Islet precursor cell (in vitro differentiated cells): ENCODE measurements at regions not wholly inside any gene's neighbourhood (a gene's known extent, or its start where the extent isn't known, plus 50 kb on each side); places are given as distances from the start of the nearest gene placed in this dataset.

Experiments
- DNase-seq: peaks from one replicate; pipeline ENCODE4 v3.0.0-alpha.2; 2018

DNA sequence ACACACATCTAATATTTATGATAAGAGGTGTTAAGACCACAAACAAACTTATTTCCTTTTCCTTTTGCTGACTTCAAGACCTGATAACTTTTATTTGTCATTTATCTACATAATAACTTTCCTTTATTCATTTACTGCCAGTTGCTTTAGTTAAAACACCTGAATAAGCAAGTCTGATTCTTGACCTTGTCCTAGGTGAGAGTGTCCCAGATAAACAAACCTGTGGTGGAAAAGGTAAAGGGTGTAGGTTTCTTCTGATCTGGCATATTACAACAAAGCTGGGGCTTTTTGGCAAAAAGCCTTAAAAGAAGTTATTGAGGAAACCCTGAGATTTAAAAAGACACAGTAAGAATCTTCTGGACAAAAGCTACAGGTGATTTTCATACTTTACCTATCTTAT, 191.5 kb downstream of the ZBBX start:
- DNase-seq = no peak

DNA sequence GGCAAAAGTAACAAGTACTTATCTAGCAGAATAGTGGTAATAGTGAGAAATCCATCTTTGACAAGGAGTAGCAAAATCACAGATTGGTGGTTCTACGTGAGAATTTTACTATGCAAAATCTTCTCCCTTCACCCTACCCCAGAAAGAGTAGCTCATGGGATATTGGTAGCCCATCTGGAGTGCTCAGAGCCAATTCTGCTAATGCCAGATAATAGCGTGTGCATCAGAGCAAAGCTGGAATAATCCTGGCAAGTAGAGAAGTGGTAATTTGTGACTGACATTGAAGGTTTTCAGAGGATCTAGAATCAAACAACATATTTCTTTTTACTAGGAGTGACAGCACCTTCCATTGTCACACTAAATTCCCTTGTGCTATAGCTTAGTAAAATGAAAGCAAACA, 192.9 kb downstream of the ZBBX start:
- DNase-seq = no peak

DNA sequence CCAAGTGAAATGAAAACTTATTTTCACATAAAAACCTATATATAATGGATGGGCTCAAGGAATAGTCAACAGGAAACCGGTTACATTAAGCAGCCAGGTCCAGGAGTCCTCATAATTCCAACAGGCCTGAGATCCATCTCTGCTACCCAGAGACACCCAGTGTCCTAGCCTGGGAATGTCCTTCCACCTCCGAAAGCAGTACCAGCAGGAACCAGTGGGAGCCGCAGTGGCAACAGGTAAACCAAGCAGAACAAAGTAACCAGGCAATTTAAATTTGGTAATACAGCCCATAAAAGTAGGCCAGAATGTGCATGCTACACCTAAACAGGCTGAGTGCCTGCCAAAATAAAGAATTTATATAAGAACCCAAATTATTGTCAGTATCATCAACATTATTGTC, 195.6 kb downstream of the ZBBX start:
- DNase-seq = peak; percentile 73

DNA sequence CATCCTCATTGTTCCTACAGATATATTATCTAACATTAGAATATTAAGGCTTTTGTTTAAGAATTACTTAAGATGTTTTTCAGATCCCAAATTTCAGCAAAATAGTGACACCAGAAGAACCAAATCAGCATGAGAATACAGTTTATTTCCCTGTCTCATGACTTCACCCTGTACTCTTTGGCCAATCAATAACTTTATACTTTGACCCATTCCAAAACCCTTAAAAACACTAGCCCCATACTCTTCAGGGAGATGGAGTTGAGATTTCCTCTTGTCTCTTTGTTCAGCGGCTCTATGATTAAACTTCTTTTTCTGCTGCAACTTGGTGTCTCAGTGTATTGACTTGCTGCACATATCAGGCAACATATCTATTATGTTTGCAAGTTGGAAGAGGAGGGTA, 207.7 kb downstream of the ZBBX start:
- DNase-seq = no peak

DNA sequence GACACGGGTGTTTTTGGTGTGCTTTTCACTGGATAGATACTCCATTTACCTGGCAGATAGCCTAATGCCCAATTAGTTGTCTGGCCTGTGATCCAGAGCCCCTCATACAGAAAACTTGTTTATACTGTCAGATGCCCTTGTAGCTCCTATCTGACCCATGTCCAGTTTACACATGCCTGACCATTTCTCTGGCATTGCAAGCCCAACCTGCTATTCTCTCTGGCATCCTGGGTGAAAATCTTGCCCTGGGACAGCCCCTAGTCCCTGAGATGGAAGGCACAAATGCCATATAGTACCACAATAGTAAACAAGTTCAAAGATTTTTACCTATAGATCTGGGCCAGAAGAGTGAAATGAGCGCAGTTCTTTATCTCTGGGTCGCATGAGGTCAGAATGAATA, 212.6 kb downstream of the ZBBX start:
- DNase-seq = no peak

DNA sequence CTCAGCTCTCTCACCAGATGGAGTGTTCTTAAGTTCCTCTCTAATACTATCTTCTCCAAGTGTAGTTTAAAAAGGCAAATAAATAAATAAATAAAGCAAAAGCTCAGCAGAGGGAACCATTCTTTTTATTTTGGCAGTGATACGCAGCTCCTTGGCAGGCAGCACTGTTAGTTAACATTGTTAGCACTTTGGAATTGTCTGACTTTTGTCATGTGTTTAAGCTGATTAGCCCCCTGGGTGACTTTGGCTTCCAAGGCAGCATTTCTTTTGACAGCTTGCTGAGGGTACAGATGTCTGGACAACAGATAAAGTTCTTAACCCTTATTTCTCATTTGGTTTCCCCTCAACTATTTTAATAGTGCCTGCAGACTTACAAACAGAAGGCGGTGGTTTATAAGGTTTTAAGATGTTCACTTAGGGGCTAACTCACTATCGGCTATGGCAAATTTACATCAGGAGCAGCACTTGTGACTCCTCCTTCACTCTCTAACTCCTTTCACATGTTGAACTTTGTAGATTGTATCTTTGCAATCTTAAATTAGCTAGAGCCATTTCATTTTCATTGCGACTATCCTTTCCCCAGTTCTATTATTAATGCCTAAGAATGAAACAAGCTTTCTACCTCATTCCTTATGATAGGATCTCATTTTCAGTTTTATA, 213.4 kb downstream of the ZBBX start:
- no peak for DNase-seq

DNA sequence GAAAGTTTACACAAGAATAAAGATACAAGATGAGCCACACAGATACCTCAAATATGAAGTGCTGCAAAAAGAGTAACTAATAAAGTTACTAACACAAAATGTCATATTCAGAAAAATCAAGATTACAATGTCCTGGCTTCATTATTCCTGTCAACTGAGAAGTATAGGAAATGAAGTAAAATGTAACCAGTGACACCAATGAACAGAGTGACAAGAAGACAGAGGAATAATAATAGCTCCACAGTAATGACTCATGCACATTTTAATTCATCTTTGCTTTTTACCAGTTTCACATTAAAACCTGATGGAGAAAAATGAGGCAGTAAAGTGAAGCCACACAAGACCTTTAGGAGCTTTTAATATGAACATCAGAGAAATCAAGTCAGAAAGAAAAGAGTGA, 214.1 kb downstream of the ZBBX start:
- no peak for DNase-seq

DNA sequence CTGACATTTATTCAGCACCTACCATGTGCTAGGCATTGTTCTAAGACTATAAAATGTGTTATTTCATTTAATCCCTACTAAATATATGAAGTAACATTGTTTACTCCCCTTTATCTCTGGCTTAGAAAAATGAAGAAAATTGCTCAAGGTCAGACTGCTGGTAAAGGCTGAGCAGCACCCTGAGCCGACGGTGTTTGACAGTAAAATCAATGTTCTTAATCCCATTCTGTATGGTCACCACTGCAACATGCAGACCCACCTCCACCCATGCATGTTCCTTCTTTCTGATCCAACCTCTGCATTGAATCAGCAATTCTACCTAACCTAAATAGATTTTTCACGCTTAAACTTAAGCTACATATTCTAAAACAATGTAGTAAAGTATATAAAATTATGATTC, 216.5 kb downstream of the ZBBX start:
- DNase-seq = no peak

DNA sequence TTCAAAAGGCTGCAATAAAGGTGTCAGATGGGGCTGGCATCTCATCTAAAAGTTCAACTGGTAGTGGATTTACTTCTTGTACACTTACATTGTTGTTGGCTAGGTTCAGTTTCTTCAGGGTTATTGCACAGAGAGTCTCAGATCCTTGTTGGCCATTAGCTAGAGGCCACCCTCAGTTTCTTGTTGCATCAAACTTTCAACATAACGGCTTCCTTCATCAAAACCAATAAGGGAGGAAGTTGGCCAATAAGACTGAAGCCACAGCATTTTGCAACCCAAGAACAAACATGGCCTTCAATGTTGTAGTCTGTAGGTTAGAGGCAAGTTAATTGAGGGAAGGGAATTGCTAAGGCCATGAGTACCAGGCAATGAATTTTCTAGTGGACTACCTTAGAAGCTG, 218.0 kb downstream of the ZBBX start:
- no peak for DNase-seq

DNA sequence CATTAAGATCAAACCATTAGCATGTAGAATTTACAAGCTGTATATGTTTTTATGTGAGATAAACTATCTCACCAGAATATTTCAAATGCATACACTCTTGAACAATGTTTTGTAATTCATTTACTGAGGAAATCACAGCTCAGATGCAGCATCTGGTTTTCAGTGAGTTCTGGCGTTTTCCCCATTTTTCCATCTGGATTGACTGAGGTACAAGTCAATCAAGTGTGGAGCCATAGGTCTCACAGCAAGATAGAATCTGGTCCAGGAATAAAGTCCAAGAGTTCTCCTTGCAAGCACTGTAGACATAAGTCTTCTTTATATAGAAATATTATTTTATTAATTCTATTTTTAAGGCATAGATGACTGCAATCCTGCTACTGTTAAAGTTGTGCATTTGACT, 219.3 kb downstream of the ZBBX start:
- no peak for DNase-seq

DNA sequence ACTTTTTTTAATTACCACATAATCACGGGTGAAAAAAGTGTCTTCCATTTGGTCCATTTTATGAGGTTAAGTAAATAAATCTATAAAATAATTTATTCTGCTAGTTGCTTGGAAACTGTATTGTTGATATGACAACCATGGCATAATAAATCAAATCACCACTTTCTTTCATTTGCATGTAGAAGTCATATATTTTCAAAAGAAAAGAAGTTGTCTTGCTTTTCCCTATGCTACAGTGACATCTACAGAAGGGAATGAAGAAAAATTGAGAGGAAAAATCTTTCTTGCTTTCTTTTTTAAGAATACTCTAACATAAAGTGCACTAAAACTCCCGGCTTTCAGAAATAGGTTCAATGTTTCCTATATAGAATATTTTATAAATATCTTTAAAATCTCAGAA, 228.5 kb downstream of the ZBBX start:
- DNase-seq = no peak

DNA sequence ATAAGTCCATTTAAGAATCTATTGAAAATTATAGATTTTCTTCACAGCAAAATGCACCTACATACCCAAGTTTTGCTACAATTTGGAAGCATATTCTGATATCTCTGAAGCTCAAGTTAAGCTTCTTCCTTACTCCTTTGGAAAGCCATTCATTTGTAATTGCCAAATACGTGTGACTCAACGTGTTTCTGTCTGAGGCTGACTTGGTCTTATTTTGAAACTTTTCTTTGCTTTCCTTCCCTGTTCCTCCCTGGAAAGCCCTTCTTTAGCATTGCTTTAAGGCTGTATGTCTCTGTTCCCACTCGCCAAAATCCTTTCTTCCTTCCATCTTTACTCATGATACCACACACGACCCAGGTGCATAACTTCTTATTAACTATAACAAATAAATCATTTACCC, 232.0 kb downstream of the ZBBX start:
- no peak for DNase-seq

DNA sequence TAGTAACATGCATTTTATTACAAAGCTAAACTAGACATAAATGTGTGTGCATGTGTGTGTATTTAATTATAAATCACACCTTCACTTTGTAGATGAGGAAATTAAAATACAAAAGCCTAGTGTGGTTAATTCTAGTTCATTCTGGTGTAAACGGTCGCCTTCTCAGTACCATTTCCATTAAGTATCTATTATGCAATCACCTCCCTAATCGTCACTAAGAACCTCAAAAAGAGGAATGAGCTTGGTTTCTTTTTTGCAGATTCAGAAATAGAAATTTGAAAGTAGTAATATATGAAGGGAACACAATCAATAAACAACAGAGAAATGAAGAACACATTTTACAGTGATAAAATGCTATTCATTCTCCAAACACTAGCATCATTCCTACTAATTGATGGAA, 233.2 kb downstream of the ZBBX start:
- DNase-seq = no peak

DNA sequence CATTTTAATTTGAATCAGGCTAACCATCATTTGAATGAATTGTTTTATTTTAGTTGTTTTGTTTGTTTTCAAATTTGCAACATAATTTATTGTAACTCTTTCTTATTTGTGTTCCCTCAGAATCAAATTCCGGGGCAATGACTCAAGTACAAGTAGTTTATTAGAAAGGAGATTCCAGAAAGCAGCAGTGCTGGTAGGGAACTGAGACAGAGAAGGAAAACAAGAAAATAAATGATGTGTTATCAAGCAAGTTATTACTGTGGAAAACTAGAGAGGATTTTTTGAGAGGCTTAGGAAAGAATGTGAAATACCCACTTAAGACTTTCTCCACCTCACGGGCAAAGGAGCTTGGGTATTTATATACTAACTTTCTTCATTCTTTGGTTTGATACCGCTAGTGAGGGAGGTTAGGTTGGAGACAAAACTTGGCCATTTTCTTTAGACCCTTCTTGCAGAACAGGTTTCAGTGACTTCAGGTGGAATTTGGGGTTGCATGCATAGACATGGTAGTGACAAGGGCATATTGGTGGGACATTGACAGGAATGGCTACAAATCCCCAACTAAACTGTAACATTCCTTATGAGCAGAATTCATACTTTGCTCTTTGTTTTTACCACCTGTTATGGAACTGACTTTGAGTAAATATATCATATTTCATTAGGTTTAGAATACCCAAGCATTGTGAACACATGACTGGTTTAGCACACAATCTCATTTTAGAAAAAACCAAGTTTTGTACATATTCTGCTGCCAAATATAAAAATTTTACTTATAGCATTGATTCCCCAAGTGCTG, 254.3 kb downstream of the ZBBX start:
- no peak for DNase-seq

DNA sequence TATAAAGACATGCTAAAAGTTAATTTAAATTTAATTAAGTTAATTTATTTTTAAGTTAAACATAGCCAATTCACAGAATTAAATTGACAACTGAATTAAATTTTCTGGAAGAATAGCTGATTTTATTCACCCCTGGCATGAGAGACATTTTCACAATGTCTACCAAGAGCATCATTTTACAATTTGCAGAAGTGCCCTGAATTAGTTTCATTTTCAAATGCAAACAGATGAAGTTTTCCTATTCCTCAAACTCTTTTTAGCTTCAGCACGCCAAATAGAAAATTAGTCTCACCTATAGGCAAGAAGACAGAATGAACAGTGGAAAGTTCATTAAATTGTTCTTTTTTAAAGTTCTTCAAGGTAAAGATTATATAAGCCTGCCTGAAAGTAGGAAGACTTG, 259.3 kb downstream of the ZBBX start:
- no peak for DNase-seq

DNA sequence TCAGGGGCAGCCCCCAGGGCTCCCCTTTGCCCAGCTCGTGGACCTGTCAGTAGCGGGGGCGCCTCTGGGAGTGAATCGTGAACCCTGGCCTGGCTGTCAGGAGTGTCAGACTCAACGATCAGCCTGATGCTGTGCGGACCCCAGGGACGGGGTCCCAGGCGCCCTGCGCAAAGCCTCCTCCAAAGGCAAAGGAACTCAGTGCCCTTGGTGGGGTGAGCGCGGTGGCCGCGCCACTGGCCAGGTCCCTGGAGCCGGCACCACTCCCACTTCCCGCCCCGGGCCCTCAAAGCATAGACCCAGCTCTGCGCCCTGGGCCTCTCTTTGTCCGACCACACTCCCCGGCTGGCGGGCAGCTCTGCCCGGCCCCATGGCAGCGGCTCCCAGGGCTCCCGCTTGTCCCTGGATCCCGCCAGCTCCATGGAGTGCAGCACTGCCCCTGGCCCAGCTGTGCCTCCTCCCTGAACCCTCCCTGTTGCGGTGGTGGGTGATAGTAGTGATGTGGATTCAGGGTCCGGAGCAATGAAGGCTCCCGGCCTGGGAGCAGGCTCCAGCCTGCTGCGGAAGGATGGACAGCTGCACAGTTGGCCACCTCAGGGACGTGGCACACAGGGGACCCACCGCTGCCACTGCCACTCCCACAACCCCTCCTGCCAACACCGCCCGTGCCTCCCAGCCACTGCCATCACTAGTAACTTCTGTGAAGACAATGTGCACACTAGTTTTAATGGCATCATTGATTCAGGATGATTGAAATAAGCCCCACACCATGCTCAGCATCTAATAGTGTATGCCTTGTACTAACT, 263.8 kb downstream of the ZBBX start:
- no peak for DNase-seq

DNA sequence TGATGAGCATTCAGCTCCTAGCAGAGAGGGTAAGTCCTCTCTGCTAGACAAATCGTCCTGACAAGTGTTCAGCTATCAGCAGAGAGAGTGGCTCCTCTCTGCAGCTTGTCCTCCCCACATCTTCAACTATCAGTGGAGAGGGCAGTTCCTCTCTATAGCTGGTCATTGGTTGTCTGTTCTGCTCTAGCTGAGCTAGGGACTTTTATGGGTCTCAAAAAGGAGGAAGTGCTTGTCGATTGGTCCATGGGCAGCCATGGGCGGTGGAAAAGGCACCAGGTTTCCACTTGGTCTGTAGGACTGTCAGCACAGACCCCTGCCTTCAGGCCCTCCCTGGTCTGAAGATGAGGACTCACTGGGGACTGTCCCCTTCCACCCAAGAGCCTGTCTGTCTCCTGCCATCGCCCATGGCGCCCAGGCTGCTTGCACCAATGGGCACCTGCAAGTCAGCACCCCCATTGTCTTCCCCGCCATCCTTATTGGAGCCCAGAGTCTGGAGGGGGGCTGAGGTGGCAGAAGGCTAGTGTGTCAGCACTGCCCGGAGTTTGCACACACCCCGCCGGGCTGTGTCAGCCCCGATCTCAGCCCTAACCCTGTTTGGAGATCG, 264.7 kb downstream of the ZBBX start:
- no peak for DNase-seq

DNA sequence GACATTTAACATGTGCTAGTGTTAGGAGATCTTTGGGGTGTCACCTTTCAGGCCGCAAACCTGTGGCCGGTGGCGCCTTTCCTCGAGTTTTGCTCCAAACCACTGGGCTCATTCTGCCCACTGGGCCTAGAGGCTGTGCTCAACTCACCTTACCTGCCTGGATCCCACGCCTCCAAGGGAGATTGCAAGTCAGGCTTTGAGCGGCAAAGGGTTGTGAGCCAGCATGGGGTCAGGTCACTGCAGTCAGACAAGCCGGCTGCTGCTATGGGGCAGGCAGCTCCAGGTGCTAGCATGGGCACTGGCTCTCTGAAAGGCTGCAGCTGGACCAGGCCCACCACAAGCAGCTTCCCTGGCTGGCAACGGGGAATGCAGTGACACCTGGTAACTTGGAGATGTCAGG, 265.5 kb downstream of the ZBBX start:
- peak; percentile 45 for DNase-seq

DNA sequence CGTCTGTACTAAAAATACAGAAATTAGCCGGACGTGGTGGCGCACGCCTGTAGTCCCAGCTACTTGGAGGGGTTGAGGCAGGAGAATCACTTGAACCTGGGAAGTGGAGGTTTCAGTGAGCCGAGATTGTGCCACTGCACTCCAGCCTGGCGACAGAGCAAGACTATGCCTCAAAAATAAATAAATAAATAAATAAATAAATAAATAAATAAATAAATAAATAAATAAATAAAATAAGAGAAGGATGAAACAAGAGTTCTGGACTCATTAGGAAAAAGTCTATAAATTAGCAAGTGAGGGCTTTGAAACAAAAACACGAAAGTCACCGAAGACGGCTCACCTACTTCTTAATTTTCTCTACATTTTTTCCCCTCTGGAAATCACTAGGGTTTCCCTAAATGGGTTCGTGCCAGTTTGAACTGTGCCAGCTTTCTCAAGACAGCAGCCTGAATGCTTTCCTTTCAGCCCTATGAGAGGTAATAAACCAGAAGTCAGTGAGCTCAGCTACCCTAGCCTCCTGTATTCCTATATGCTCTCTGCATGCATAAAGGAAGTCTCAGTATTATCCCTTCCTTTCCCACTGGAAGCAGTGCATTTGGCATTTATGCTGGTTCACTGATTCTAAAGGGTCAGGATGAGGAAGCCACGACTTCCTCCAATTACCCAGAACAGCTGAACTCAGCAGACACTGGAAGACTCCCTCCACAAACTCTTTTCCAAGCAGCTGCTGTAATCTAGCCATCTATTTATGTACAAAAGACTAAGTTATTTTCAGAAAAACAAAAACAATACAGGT, 266.9 kb downstream of the ZBBX start:
- DNase-seq = no peak

DNA sequence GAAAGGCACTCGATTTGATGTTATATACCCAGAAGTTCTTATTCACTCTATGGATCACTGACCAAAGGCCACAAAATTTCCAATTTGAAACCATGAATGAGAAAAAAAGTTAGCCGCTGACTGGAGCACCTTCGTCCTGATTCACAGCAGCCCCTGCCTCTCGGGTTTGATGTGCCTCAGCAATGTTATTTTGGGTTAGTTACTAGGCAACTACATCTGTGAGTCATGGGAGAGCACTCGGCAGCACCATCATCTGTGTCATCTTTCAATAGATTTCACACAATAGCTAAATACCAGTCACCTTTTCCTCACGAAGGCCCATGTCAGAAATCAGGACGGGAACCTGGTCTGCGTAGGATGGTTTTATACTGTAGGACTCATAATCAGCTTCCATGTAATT, 269.2 kb downstream of the ZBBX start:
- DNase-seq = peak; percentile 63

DNA sequence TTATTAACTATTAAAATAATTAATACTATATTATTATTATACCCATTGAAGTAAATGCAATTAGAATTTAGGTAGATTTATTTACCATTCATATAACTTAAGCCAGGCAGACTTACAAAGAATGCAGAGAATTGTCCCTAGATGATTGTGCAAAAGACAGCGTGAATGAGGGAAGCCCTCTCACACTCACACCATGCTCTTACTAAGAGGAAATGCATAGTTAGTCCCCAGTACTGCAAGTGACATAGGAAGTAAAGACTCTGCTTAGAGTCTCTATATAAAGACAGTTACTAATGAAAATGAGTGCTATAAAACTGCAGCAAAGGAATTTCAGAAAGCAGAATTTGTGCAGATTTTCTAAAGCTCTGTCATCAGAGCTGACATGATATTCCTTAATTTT, 270.4 kb downstream of the ZBBX start:
- DNase-seq = no peak

DNA sequence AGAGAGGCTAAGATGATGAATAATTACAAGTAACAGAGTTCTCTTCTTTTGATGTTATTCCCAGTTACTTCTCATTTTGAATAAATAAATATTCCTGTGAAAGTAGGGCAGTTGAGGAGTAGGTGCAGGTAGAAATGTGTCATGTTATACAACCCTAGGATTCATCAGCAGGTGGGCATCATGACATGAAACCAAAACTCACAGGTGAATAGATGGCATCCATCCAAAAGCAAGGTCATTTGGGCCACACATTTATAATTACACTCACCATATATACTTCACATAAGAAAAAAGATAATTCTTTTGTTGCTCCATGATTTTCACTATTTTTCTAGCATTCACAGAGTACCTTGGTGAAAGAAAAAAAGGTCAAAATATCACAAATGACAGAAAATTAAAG, 273.6 kb downstream of the ZBBX start:
- no peak for DNase-seq

DNA sequence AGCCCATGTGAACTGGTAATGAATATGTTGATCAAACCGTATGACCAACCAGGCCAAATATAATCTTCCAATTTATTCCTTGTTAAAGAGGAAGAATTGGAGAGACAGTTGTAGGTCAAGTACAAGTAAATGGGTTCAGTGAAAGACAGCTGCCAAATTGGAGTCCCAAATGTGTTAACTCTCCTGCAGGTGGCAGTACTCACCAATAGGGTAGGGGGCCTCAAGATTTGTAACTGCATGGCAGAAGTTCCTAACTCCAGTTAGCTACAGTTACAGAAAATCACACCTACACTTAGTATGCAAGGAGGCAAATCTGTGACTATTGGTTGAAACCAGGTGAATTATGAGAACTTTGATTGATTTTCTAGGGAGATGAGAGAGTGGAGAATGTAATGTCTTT, 278.0 kb downstream of the ZBBX start:
- peak; percentile 56 for DNase-seq
